22Rv1 (cell line): ENCODE measurements at regions not wholly inside any gene's neighbourhood (a gene's known extent, or its start where the extent isn't known, plus 50 kb on each side); places are given as distances from the start of the nearest gene placed in this dataset.
A peak's percentile ranks its signal among the peaks of the same experiment; 100 is the strongest.

ENCODE experiments used
- CTCF ChIP-seq: fragments of 450-650 bp; IDR thresholded peaks from 2 replicates; pipeline ENCODE4 v1.5.1; 2017; ENCODE audit warnings: mild to moderate bottlenecking
- ZFX ChIP-seq: fragments of 450-650 bp; IDR thresholded peaks from 2 replicates; pipeline ENCODE4 v1.6.1; 2017; ENCODE audit warnings: antibody characterized with exemption, borderline replicate concordance

DNA sequence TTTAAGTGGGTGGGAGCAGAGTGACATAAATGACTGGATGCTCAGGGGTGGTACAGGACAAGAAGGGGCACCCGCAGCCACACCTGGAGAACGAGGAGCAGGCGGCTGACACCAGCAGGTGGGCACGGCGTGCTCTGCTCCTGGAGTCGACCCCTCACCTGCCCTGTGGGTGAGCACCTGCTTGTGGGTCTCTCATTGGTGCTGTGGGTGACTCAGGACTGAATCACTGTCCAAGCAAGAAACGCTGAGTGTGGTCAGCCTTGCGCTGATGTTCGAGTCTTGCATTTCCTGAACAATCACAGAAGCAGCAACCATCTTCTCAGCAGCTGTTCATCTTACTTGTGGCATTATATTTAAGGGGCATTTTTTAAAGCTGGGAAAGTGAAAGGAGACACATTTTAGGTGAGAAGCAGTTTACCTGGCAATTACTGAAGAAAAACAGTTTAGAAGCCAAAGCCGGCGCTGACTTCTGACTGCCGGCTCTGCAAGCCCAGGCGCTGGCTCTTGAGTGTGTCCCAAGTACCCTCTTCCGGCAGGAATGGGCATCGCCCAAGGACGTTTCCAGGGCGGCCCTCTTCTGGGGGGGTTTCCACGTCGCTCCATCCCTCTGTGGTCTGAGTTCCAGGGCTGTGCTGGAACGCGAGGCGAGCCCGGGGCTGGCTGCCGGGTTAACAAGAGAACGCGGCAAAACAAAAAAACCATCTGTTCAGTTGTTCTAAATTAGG is 145.2 kb upstream of the PFKP start:
- TF ChIP-seq CTCF (peak; percentile 14; the same call in 1 of the 2 replicates), ZFX (no peak)
